ENCODE measurements at regions not wholly inside any gene's neighbourhood (a gene's known extent, or its start where the extent isn't known, plus 50 kb on each side); places are given as distances from the start of the nearest gene placed in this dataset.

DNA sequence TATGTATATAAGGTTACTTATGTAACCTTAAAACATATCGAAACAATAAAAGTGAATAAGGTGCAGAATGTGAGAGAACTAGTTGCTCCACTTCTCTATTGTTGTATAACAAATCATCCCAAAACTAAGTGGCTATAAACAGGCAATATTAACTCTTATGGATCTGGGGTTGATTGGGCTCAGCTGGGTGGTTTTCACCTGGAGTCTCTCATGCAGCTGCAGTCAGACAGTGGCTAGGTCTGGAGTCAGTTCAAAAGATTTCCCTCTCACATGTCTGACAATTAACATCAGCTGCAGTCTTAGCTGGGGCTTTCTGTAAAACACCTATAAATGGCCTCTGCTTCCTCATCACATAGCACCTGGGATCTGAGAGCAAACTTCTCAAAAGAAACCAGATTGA lies 288.4 kb upstream of the SASH1 start:
- dilution Hi-C loops (cut with HindIII; ENCODE audit: low sequenced_read_pairs, unreplicated experiment) (no loop called here), intact Hi-C loops (cut with micrococcal nuclease) (no loop called here), in situ Hi-C loops (cut with MboI; ENCODE audit: low sequenced_read_pairs) (no loop called here)
- Histone ChIP-seq H3K4ac (ENCODE audit: low read depth, low read length) (no peak overlapping the region), H3K79me1 (ENCODE audit: low read depth in 1 of 2, low read length in 2 of 2) (no peaks in the 10 kb centered on the region), H4K20me1 (ENCODE audit: insufficient read depth, low read length) (no peaks in the 10 kb centered on the region), H4K5ac (ENCODE audit: low read depth, low read length) (no peak overlapping the region), H2BK20ac (ENCODE audit: low read depth, low read length) (no peak overlapping the region), H4K91ac (ENCODE audit: insufficient read depth, low read depth, low read length) (no peak overlapping the region), H2BK120ac (ENCODE audit: low read depth, low read length) (no peak overlapping the region), H3K27me3 (ENCODE audit: control insufficient read depth, insufficient read depth, low read length) (no peaks in the 10 kb centered on the region), H3K4me1 (ENCODE audit: control insufficient read depth, insufficient read depth, low read length) (no peaks in the 10 kb centered on the region), H3K14ac (replicated peaks; ENCODE audit: low read depth, low read length) (no peak overlapping the region), H3K4me3 (ENCODE audit: insufficient read depth, low read depth, low read length) (no peak overlapping the region), H2AFZ (replicated peaks; ENCODE audit: low read length, poor library complexity) (no peak overlapping the region), H2AK5ac (ENCODE audit: low read depth, low read length) (no peak overlapping the region), H2BK15ac (ENCODE audit: low read depth, low read length) (no peak overlapping the region), H2AK9ac (replicated peaks; ENCODE audit: low read depth, low read length, poor library complexity) (no peak overlapping the region), H3K9me1 (ENCODE audit: insufficient read depth, low read length) (no peaks in the 10 kb centered on the region), H3K36me3 (ENCODE audit: control insufficient read depth, insufficient read depth, low read length) (no peaks in the 10 kb centered on the region), H2BK5ac (ENCODE audit: low read depth, low read length, poor library complexity, severe bottlenecking) (no peak overlapping the region), H3K4me2 (ENCODE audit: low read depth, low read length) (no peak overlapping the region), H3K18ac (ENCODE audit: low read depth, low read length) (no peak overlapping the region), H3K56ac (ENCODE audit: extremely low read depth, insufficient read depth, low read length) (no peak overlapping the region), H3K9me3 (ENCODE audit: control insufficient read depth, insufficient read depth, low read length) (no peaks in the 10 kb centered on the region), H3K9ac (ENCODE audit: low read depth, low read length) (no peak overlapping the region), H4K8ac (ENCODE audit: low read depth in 2 of 2, low read length in 2 of 2) (no peak overlapping the region), H3K23ac (ENCODE audit: low read depth, low read length) (no peak overlapping the region), H3K27ac (ENCODE audit: insufficient read depth, low read length) (no peak overlapping the region)
- POLR2A ChIA-PET (ENCODE audit: unreplicated experiment), result no interaction called here
- CTCF ChIA-PET, result no interaction called here
- no peak for TF ChIP-seq MAZ (IDR thresholded peaks at IDR 0.05; ENCODE audit: borderline replicate concordance, low read depth, low read length)
- no peak for TF ChIP-seq CTCF (conservative IDR thresholded peaks at IDR 0.05; ENCODE audit: low read depth, low read length)
- TF ChIP-seq NFE2L2 (IDR thresholded peaks at IDR 0.05; ENCODE audit: low read depth, low read length), result no peak
- TF ChIP-seq CEBPB (IDR thresholded peaks at IDR 0.05; ENCODE audit: low read depth, low read length), result no peak
- no peak for TF ChIP-seq POLR2A (IDR thresholded peaks at IDR 0.05; ENCODE audit: low read depth, low read length)
- TF ChIP-seq RFX5 (IDR thresholded peaks at IDR 0.05; ENCODE audit: low read depth, low read length), result no peak
- TF ChIP-seq ELK1 (IDR thresholded peaks at IDR 0.05; ENCODE audit: borderline replicate concordance, low read depth, low read length), result no peak
- no peak for TF ChIP-seq MXI1 (IDR thresholded peaks at IDR 0.05; ENCODE audit: borderline replicate concordance, low read depth, low read length)
- TF ChIP-seq RCOR1 (IDR thresholded peaks at IDR 0.05; ENCODE audit: insufficient replicate concordance, low read length), result no peak
- TF ChIP-seq FOS (IDR thresholded peaks at IDR 0.05; ENCODE audit: low read depth, low read length), result no peak
- no peak for TF ChIP-seq MAFK (IDR thresholded peaks at IDR 0.05; ENCODE audit: low read depth, low read length)
- no peak for TF ChIP-seq RAD21 (IDR thresholded peaks at IDR 0.05; ENCODE audit: low read length)
- TF ChIP-seq CHD1 (IDR thresholded peaks at IDR 0.05; ENCODE audit: low read depth, low read length), result no peak
- no peak for TF ChIP-seq BHLHE40 (IDR thresholded peaks at IDR 0.05; ENCODE audit: low read depth, low read length)
- TF ChIP-seq SMC3 (IDR thresholded peaks at IDR 0.05; ENCODE audit: low read depth, low read length), result no peak
- TF ChIP-seq, protein P1, sequence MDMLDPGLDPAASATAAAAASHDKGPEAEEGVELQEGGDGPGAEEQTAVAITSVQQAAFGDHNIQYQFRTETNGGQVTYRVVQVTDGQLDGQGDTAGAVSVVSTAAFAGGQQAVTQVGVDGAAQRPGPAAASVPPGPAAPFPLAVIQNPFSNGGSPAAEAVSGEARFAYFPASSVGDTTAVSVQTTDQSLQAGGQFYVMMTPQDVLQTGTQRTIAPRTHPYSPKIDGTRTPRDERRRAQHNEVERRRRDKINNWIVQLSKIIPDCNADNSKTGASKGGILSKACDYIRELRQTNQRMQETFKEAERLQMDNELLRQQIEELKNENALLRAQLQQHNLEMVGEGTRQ (IDR thresholded peaks at IDR 0.05; ENCODE audit: low read depth, low read length), result no peak
- WGBS, 2 experiments (ENCODE audit: extremely low coverage in 2 of 2, insufficient read length in 1 of 2), result no CpG with 5 or more reads among the region's 1 CpG
- no TSS peak for BruUV-seq (replicated peaks)
- no peak for ATAC-seq (ENCODE audit: low read depth)
- DNase-seq, result no peak

Data from IMR-90 (cell line).